CD14-positive monocyte (primary cell): ENCODE measurements at regions not wholly inside any gene's neighbourhood (a gene's known extent, or its start where the extent isn't known, plus 50 kb on each side); places are given as distances from the start of the nearest gene placed in this dataset.

ENCODE experiments used
- DNase-seq, 3 donors: peaks; one replicate each; pipeline ENCODE4 v3.0.0-alpha.2; 2011 to 2022
- H2AFZ ChIP-seq: 2 replicates; pipeline ENCODE4 v1.6.0; 2012; ENCODE audit warnings: mild to moderate bottlenecking, low read depth, low read length, inconsistent platforms; ENCODE audit not compliant: insufficient read depth, poor library complexity, severe bottlenecking
- H3K27ac ChIP-seq, 2 donors: 1 replicate in 1 of 2; 2 replicates in 1 of 2; pipeline ENCODE4 v1.5.1; 2012 to 2013; ENCODE audit warnings: low read length in 2 of 2, control low read depth in 1 of 2, inconsistent platforms in 1 of 2, low read depth in 1 of 2, mild to moderate bottlenecking in 1 of 2
- H3K27me3 ChIP-seq, 2 donors: one replicate each; pipeline versions ENCODE4 v1.6.0 to v1.6.1; 2011 to 2013; ENCODE audit warnings: low read length in 2 of 2; ENCODE audit not compliant: control insufficient read depth in 2 of 2, insufficient read depth in 2 of 2
- H3K36me3 ChIP-seq, 2 donors: replicated peaks in 1 of 2; 1 replicate in 1 of 2; 2 replicates in 1 of 2; pipeline versions ENCODE4 v1.5.1 to v1.6.1; 2012 to 2013; ENCODE audit warnings: low read length in 2 of 2, control low read depth in 1 of 2, inconsistent platforms in 1 of 2, mild to moderate bottlenecking in 1 of 2; ENCODE audit not compliant: insufficient read depth in 2 of 2, control insufficient read depth in 1 of 2
- H3K4me1 ChIP-seq, 2 donors: 1 replicate in 1 of 2; 2 replicates in 1 of 2; pipeline versions ENCODE4 v1.5.1 to v1.6.1; 2012 to 2013; ENCODE audit warnings: low read length in 2 of 2, control low read depth in 1 of 2, inconsistent platforms in 1 of 2, mild to moderate bottlenecking in 1 of 2, moderate library complexity in 1 of 2; ENCODE audit not compliant: insufficient read depth in 2 of 2, control insufficient read depth in 1 of 2
- H3K4me2 ChIP-seq: replicated peaks from 2 replicates; pipeline ENCODE3; 2012; ENCODE audit warnings: low read length, moderate library complexity, mild to moderate bottlenecking; ENCODE audit not compliant: poor library complexity, severe bottlenecking; ENCODE audit errors: extremely low read depth
- H3K4me3 ChIP-seq, 3 experiments: fragments of 200-600 bp in 1 of 3; sonication (generic) in 1 of 3; replicated peaks in 1 of 3; 1 replicate in 2 of 3; 2 replicates in 1 of 3; pipeline ENCODE4 v1.5.1; 2011 to 2013; ENCODE audit warnings: low read length in 3 of 3, mild to moderate bottlenecking in 3 of 3, control low read depth in 2 of 3, low read depth in 2 of 3, inconsistent platforms in 1 of 3, moderate library complexity in 1 of 3
- H3K79me2 ChIP-seq: 2 replicates; pipeline ENCODE4 v1.6.0; 2012; ENCODE audit warnings: mild to moderate bottlenecking, control low read depth, inconsistent platforms, low read length, moderate library complexity; ENCODE audit not compliant: insufficient read depth
- H3K9ac ChIP-seq: 2 replicates; pipeline ENCODE4 v1.6.0; 2017; ENCODE audit warnings: low read length, mild to moderate bottlenecking; ENCODE audit not compliant: insufficient read depth, poor library complexity, severe bottlenecking
- H3K9me3 ChIP-seq, 2 donors: replicated peaks in 1 of 2; 1 replicate in 1 of 2; 2 replicates in 1 of 2; pipeline versions ENCODE4 v1.5.1 to v1.6.1; 2012 to 2013; ENCODE audit warnings: low read length in 2 of 2, control low read depth in 1 of 2; ENCODE audit not compliant: control insufficient read depth in 1 of 2, insufficient read depth in 1 of 2
- H4K20me1 ChIP-seq: 2 replicates; pipeline ENCODE4 v1.6.0; 2012; ENCODE audit warnings: mild to moderate bottlenecking, low read length, control low read depth, moderate library complexity; ENCODE audit not compliant: insufficient read depth
- H3K27ac Mint-ChIP-seq, 7 donors: one replicate each; pipeline ENCODE4 v1.8.0; 2020; ENCODE audit warnings: mild to moderate bottlenecking in 7 of 7, mixed read lengths in 7 of 7, moderate library complexity in 6 of 7, inconsistent platforms in 2 of 7
- H3K27me3 Mint-ChIP-seq, 3 donors: one replicate each; pipeline ENCODE4 v1.8.0; 2021 to 2022; ENCODE audit warnings: low read depth in 3 of 3, mild to moderate bottlenecking in 3 of 3, mixed read lengths in 3 of 3, moderate library complexity in 3 of 3, inconsistent platforms in 1 of 3
- H3K36me3 Mint-ChIP-seq, 2 donors: one replicate each; pipeline ENCODE4 v1.8.0; 2020; ENCODE audit warnings: mixed read lengths in 2 of 2, inconsistent platforms in 1 of 2, mild to moderate bottlenecking in 1 of 2
- H3K4me1 Mint-ChIP-seq: one replicate; pipeline ENCODE4 v1.8.0; 2020; ENCODE audit warnings: mild to moderate bottlenecking, mixed read lengths
- H3K4me3 Mint-ChIP-seq, 2 donors: one replicate each; pipeline ENCODE4 v1.8.0; 2020; ENCODE audit warnings: mild to moderate bottlenecking in 2 of 2, mixed read lengths in 2 of 2, moderate library complexity in 1 of 2
- H3K9me3 Mint-ChIP-seq, 7 donors: one replicate each; pipeline ENCODE4 v1.8.0; 2020 to 2022; ENCODE audit warnings: mixed read lengths in 7 of 7, mild to moderate bottlenecking in 6 of 7, moderate library complexity in 6 of 7, inconsistent platforms in 2 of 7
- CTCF ChIP-seq: fragments of 200-600 bp; IDR thresholded peaks from one replicate; pipeline ENCODE4 v1.8.0; 2022; ENCODE audit warnings: antibody characterized with exemption, mild to moderate bottlenecking
- WGBS: methylation state at CpG from one replicate; pipeline ENCODE4 v1.1.5; 2013; ENCODE audit warnings: missing lambda C conversion rate; ENCODE audit not compliant: insufficient coverage; 5-methylcytosine and 5-hydroxymethylcytosine counted together
- intact Hi-C, 2 donors: fragments of 100-400 bp; cut with micrococcal nuclease; formaldehyde crosslinking; loops; one replicate each; pipeline versions ENCODE4 v1.15.0 to v1.15.1; 2023

GRCh38 chr5:155268770-155269425, 255.3 kb downstream of the KIF4B start:
- WGBS, result no CpG with 5 or more reads among the region's 2 CpGs
- intact Hi-C loops, result no loop called here
- Mint-ChIP-seq H3K36me3 (no peaks in the 10 kb centered on the region), H3K27ac (no peak overlapping the region), H3K9me3 (peaks cover 0 to 3% (median 0%) of the 10 kb centered on the region in 7 donors), H3K4me1 (no peaks in the 10 kb centered on the region), H3K4me3 (no peak overlapping the region), H3K27me3 (peaks cover 0 to 2% (median 2%) of the 10 kb centered on the region in 3 donors)
- Histone ChIP-seq H3K79me2 (no peaks in the 10 kb centered on the region), H3K4me1 (no peaks in the 10 kb centered on the region), H3K9ac (no peak overlapping the region), H3K27ac (no peak overlapping the region), H3K4me3 (no peak overlapping the region), H4K20me1 (no peaks in the 10 kb centered on the region), H3K4me2 (no peak overlapping the region), H3K27me3 (no peaks in the 10 kb centered on the region), H2AFZ (no peak overlapping the region), H3K36me3 (no peaks in the 10 kb centered on the region), H3K9me3 (peaks cover 0 to 3% of the 10 kb centered on the region in 2 donors)
- DNase-seq, result no peak
- TF ChIP-seq CTCF, result no peak

GRCh38 chr5:155270725-155271124, 257.2 kb downstream of the KIF4B start:
- Mint-ChIP-seq H3K36me3 (no peaks in the 10 kb centered on the region), H3K4me3 (no peak overlapping the region), H3K4me1 (no peaks in the 10 kb centered on the region), H3K9me3 (peaks cover 0 to 3% (median 0%) of the 10 kb centered on the region in 7 donors), H3K27me3 (peaks cover 1 to 2% (median 2%) of the 10 kb centered on the region in 3 donors), H3K27ac (no peak overlapping the region)
- no peaks in the 10 kb centered on the region for H3K79me2 ChIP-seq
- peaks cover 0 to 3% of the 10 kb centered on the region in 2 donors for H3K9me3 ChIP-seq
- no peak overlapping the region for H3K4me3 ChIP-seq
- intact Hi-C loops, result no loop called here
- H3K27me3 ChIP-seq, result no peaks in the 10 kb centered on the region
- DNase-seq, result no peak
- no peaks in the 10 kb centered on the region for H3K4me1 ChIP-seq
- TF ChIP-seq CTCF, result no peak
- no peaks in the 10 kb centered on the region for H3K36me3 ChIP-seq
- 75% methylated on average over 1 of the region's 3 CpGs for WGBS
- H3K27ac ChIP-seq, result no peak overlapping the region
- no peaks in the 10 kb centered on the region for H4K20me1 ChIP-seq
- no peak overlapping the region for H3K4me2 ChIP-seq
- H2AFZ ChIP-seq, result no peak overlapping the region
- H3K9ac ChIP-seq, result no peak overlapping the region
